ENCODE measurements at regions not wholly inside any gene's neighbourhood (a gene's known extent, or its start where the extent isn't known, plus 50 kb on each side); places are given as distances from the start of the nearest gene placed in this dataset.

GRCh38 chr10:43795639-43796038, 147.0 kb upstream of the ZNF32 start:
- TF ChIP-seq CTCF (IDR thresholded peaks at IDR 0.05) (no peak), POLR2A (IDR thresholded peaks at IDR 0.05) (no peak)
